ENCODE measurements at regions not wholly inside any gene's neighbourhood (a gene's known extent, or its start where the extent isn't known, plus 50 kb on each side); places are given as distances from the start of the nearest gene placed in this dataset.

DNA sequence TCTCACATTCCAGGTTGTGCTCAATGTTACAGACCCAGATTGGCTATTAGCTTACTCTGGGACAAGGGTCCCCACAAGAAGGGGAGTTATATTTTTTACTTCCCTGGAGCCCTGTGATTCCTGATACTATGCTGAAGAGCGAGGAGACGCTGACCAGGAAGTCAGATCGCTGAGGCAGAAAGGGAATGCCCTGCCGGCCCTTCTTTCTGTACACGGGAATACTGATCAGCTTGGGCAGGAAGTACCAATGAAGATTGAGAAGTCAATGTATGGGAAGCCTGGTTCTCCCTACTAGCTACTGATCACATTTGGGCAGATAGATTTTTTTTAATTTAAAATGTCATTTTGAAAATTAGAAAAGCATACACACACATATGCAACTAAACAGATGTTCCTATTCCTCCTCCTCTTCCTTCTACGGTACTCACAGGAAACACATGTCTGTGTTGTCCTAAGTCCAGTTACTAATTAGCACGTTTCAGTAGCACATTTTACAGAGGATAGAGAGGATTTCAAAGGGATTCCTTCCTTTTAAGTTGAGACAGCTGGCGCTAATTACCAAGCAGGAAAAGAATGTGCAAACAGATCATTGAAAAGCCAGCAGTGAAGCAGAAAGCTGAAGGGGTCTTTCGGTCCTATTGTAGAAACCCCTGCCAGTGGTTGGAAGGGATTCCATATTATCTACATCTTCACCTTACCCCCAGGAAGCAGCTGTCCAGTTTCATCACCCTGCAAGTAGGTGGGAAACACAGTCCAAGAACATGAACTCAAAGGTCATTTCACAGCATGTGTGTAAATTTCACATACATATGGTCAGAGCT, 292.4 kb downstream of the DUSP6 start:
- ChIA-PET POLR2A (no interaction called here), CTCF (interaction anchor here (0.6 to 3.0 kb wide), 3 partner anchors 9 to 401 kb away, joined by 3 to 17 read pairs (median 10); no protein-coding TSS in a partner anchor)
- DNase-seq (ENCODE audit: low read depth in 1 of 2, low spot score in 1 of 2), result no peak
- no peak for FAIRE-seq
- Histone ChIP-seq H3K27ac (no peak overlapping the region), H3K4me3 (no peak overlapping the region), H3K4me1 (no peaks in the 10 kb centered on the region), H3K9me3 (no peaks in the 10 kb centered on the region), H3K4me2 (no peak overlapping the region)
- WGBS (ENCODE audit: missing lambda C conversion rate), result 74% methylated on average over 9 of the region's 9 CpGs
- TF ChIP-seq, protein P1, sequence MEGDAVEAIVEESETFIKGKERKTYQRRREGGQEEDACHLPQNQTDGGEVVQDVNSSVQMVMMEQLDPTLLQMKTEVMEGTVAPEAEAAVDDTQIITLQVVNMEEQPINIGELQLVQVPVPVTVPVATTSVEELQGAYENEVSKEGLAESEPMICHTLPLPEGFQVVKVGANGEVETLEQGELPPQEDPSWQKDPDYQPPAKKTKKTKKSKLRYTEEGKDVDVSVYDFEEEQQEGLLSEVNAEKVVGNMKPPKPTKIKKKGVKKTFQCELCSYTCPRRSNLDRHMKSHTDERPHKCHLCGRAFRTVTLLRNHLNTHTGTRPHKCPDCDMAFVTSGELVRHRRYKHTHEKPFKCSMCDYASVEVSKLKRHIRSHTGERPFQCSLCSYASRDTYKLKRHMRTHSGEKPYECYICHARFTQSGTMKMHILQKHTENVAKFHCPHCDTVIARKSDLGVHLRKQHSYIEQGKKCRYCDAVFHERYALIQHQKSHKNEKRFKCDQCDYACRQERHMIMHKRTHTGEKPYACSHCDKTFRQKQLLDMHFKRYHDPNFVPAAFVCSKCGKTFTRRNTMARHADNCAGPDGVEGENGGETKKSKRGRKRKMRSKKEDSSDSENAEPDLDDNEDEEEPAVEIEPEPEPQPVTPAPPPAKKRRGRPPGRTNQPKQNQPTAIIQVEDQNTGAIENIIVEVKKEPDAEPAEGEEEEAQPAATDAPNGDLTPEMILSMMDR (IDR thresholded peaks at IDR 0.05), result no peak
- TF ChIP-seq, protein P2, sequence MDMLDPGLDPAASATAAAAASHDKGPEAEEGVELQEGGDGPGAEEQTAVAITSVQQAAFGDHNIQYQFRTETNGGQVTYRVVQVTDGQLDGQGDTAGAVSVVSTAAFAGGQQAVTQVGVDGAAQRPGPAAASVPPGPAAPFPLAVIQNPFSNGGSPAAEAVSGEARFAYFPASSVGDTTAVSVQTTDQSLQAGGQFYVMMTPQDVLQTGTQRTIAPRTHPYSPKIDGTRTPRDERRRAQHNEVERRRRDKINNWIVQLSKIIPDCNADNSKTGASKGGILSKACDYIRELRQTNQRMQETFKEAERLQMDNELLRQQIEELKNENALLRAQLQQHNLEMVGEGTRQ (IDR thresholded peaks at IDR 0.05), result no peak
- no peak for TF ChIP-seq CHD4 (IDR thresholded peaks at IDR 0.05; ENCODE audit: borderline replicate concordance)
- TF ChIP-seq RNF2 (IDR thresholded peaks at IDR 0.05; ENCODE audit: borderline replicate concordance, low read depth), result no peak
- TF ChIP-seq TFCP2L1 (CRISPR knock-in tag; IDR thresholded peaks at IDR 0.05), result no peak
- TF ChIP-seq, protein P3, sequence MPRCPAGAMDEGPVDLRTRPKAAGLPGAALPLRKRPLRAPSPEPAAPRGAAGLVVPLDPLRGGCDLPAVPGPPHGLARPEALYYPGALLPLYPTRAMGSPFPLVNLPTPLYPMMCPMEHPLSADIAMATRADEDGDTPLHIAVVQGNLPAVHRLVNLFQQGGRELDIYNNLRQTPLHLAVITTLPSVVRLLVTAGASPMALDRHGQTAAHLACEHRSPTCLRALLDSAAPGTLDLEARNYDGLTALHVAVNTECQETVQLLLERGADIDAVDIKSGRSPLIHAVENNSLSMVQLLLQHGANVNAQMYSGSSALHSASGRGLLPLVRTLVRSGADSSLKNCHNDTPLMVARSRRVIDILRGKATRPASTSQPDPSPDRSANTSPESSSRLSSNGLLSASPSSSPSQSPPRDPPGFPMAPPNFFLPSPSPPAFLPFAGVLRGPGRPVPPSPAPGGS (IDR thresholded peaks at IDR 0.05), result no peak
- no peak for ATAC-seq

DNA sequence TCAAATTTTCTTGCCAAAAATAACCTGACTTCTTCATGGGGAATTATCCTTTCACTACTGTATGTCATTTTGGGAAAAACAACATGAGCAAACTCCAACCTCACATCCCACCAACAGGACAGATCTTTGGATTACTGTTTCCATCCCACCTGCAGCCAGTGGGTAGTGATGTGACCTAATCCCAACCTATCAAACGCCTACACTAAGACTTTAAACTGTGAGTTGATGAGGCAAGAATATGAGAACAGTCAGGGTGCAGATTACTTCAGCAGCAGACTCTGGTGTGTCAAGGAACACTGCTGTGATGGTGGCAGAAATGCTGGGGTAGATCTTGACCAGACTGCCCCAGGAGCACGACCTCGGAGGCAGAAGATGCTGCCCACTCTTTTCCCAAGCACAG, 293.2 kb downstream of the DUSP6 start:
- Histone ChIP-seq H3K4me2 (no peak overlapping the region), H3K4me1 (no peaks in the 10 kb centered on the region), H3K9me3 (no peaks in the 10 kb centered on the region), H3K27ac (no peak overlapping the region), H3K4me3 (no peak overlapping the region)
- ATAC-seq (no peak), FAIRE-seq (no peak), DNase-seq (ENCODE audit: low read depth in 1 of 2, low spot score in 1 of 2) (no peak)
- ChIA-PET CTCF (interaction anchor here (0.7 to 3.0 kb wide), 3 partner anchors 8 to 402 kb away, joined by 3 to 17 read pairs (median 10); no protein-coding TSS in a partner anchor), POLR2A (no interaction called here)
- TF ChIP-seq, protein P1 (IDR thresholded peaks at IDR 0.05), result no peak
- TF ChIP-seq MAZ (IDR thresholded peaks at IDR 0.05; ENCODE audit: borderline replicate concordance, low read depth, low read length) (no peak), NFE2L2 (conservative IDR thresholded peaks at IDR 0.05; ENCODE audit: low read length) (no peak), BHLHE40 (IDR thresholded peaks at IDR 0.05; ENCODE audit: low read depth, low read length) (no peak), ESRRA (IDR thresholded peaks at IDR 0.05; ENCODE audit: borderline replicate concordance, low read length) (no peak), HOXB13 (CRISPR knock-in tag; IDR thresholded peaks at IDR 0.05; ENCODE audit: low read depth) (no peak), CHD4 (IDR thresholded peaks at IDR 0.05; ENCODE audit: borderline replicate concordance) (no peak), FOXS1 (CRISPR knock-in tag; IDR thresholded peaks at IDR 0.05) (no peak), RCOR1 (IDR thresholded peaks at IDR 0.05; ENCODE audit: low read depth, low read length) (no peak), GATA3 (IDR thresholded peaks at IDR 0.05; ENCODE audit: borderline replicate concordance) (no peak), JUNB (IDR thresholded peaks at IDR 0.05) (no peak), RAD21 (conservative IDR thresholded peaks at IDR 0.05 in 1 of 2, IDR thresholded peaks at IDR 0.05 in 1 of 2) (no peak), CBX8 (IDR thresholded peaks at IDR 0.05) (no peak), MYC (IDR thresholded peaks at IDR 0.05; ENCODE audit: borderline replicate concordance, low read length) (no peak)
- TF ChIP-seq, protein P4, sequence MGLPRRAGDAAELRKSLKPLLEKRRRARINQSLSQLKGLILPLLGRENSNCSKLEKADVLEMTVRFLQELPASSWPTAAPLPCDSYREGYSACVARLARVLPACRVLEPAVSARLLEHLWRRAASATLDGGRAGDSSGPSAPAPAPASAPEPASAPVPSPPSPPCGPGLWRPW (IDR thresholded peaks at IDR 0.05), result no peak
- TF ChIP-seq, protein P5, sequence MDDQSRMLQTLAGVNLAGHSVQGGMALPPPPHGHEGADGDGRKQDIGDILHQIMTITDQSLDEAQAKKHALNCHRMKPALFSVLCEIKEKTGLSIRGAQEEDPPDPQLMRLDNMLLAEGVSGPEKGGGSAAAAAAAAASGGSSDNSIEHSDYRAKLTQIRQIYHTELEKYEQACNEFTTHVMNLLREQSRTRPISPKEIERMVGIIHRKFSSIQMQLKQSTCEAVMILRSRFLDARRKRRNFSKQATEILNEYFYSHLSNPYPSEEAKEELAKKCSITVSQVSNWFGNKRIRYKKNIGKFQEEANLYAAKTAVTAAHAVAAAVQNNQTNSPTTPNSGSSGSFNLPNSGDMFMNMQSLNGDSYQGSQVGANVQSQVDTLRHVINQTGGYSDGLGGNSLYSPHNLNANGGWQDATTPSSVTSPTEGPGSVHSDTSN (IDR thresholded peaks at IDR 0.05), result no peak
- TF ChIP-seq, protein P6, sequence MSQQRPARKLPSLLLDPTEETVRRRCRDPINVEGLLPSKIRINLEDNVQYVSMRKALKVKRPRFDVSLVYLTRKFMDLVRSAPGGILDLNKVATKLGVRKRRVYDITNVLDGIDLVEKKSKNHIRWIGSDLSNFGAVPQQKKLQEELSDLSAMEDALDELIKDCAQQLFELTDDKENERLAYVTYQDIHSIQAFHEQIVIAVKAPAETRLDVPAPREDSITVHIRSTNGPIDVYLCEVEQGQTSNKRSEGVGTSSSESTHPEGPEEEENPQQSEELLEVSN (IDR thresholded peaks at IDR 0.05; ENCODE audit: borderline replicate concordance, low read depth), result no peak
- TF ChIP-seq, protein P7, sequence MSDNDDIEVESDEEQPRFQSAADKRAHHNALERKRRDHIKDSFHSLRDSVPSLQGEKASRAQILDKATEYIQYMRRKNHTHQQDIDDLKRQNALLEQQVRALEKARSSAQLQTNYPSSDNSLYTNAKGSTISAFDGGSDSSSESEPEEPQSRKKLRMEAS (IDR thresholded peaks at IDR 0.05), result no peak
- 13% methylated on average over 3 of the region's 3 CpGs for WGBS (ENCODE audit: missing lambda C conversion rate)
